ENCODE measurements at regions not wholly inside any gene's neighbourhood (a gene's known extent, or its start where the extent isn't known, plus 50 kb on each side); places are given as distances from the start of the nearest gene placed in this dataset.

GRCh38 chr5:107155707-107156106, 515.0 kb downstream of the EFNA5 start:
- no peak for TF ChIP-seq CTCF (IDR thresholded peaks at IDR 0.05)
- TF ChIP-seq POLR2A (IDR thresholded peaks at IDR 0.05) = no peak
